Stomach (tissue), 4 donors: ENCODE measurements at regions not wholly inside any gene's neighbourhood (a gene's known extent, or its start where the extent isn't known, plus 50 kb on each side); places are given as distances from the start of the nearest gene placed in this dataset.

Experiments
- CTCF ChIP-seq, 7 experiments: fragments of 450-650 bp in 4 of 7; fragments of 200-600 bp in 3 of 7; sonication (generic) in 3 of 7; IDR thresholded peaks; one replicate each; pipeline ENCODE4 v1.5.1; 2016 to 2019; ENCODE audit warnings: antibody characterized with exemption in 7 of 7, control low read depth in 2 of 7, mild to moderate bottlenecking in 1 of 7
- EP300 ChIP-seq: sonication (generic); formaldehyde crosslinking; IDR thresholded peaks from one replicate; pipeline ENCODE4 v1.6.1; 2017; ENCODE audit warnings: antibody characterized with exemption
- POLR2A ChIP-seq, 4 donors: fragments of 450-650 bp; IDR thresholded peaks; one replicate each; pipeline ENCODE4 v1.6.1; 2016; ENCODE audit warnings: antibody characterized with exemption in 4 of 4, control low read depth in 2 of 4, mild to moderate bottlenecking in 1 of 4, moderate library complexity in 1 of 4
- POLR2AphosphoS5 ChIP-seq, 3 donors: sonication (generic); formaldehyde crosslinking; IDR thresholded peaks; one replicate each; pipeline ENCODE4 v1.6.1; 2016; ENCODE audit warnings: antibody characterized with exemption in 3 of 3

- no peak for TF ChIP-seq CTCF (IDR thresholded peaks at IDR 0.05)
- no peak for TF ChIP-seq POLR2A (IDR thresholded peaks at IDR 0.05)
- TF ChIP-seq EP300, result no peak
- TF ChIP-seq POLR2AphosphoS5 (IDR thresholded peaks at IDR 0.05), result no peak
Observed at GRCh38 chr5:88368201-88368600, 99.6 kb upstream of the TMEM161B start.
